ENCODE measurements at regions not wholly inside any gene's neighbourhood (a gene's known extent, or its start where the extent isn't known, plus 50 kb on each side); places are given as distances from the start of the nearest gene placed in this dataset.

GRCh38 chr22:22144858-22145257, 99.7 kb upstream of the VPREB1 start:
- Histone ChIP-seq H3K9me2 (ENCODE audit: insufficient read depth, low read length) (no peaks in the 10 kb centered on the region), H3K9me3 (ENCODE audit: low read length) (no peaks in the 10 kb centered on the region), H3K27me3 (ENCODE audit: insufficient read depth, low read depth, low read length) (peaks cover 12% of the 10 kb centered on the region), H3F3A (ENCODE audit: insufficient read depth, low read length, poor library complexity, severe bottlenecking) (no peaks in the 10 kb centered on the region), H3K79me2 (replicated peaks; ENCODE audit: insufficient read depth, low read length) (no peaks in the 10 kb centered on the region), H2AFZ (ENCODE audit: low read depth, low read length) (no peak overlapping the region), H3K36me3 (ENCODE audit: insufficient read depth, low read length) (no peaks in the 10 kb centered on the region), H3K9ac (ENCODE audit: low read length) (no peak overlapping the region), H3K27ac (ENCODE audit: low read length) (no peak overlapping the region), H4K20me1 (ENCODE audit: insufficient read depth) (no peaks in the 10 kb centered on the region), H3K4me2 (ENCODE audit: low read length) (no peak overlapping the region), H3K4me3 (ENCODE audit: low read length) (no peak overlapping the region)
- TF ChIP-seq CTCF (IDR thresholded peaks at IDR 0.05; ENCODE audit: poor library complexity, severe bottlenecking) (peak; percentile 46), REST (IDR thresholded peaks at IDR 0.05; ENCODE audit: borderline replicate concordance) (no peak), EP300 (conservative IDR thresholded peaks at IDR 0.05; ENCODE audit: poor library complexity, severe bottlenecking) (no peak)

GRCh38 chr22:22143448-22143847, 101.1 kb upstream of the VPREB1 start:
- no peak overlapping the region for H3K4me2 ChIP-seq (ENCODE audit: low read length)
- H2AFZ ChIP-seq (ENCODE audit: low read depth, low read length), result no peak overlapping the region

More at GRCh38 chr22:22143448-22143847, 101.1 kb upstream of the VPREB1 start:
- Histone ChIP-seq H3K36me3 (ENCODE audit: insufficient read depth, low read length) (no peaks in the 10 kb centered on the region), H3F3A (ENCODE audit: insufficient read depth, low read length, poor library complexity, severe bottlenecking) (no peaks in the 10 kb centered on the region), H3K9ac (ENCODE audit: low read length) (no peak overlapping the region), H3K4me3 (ENCODE audit: low read length) (no peak overlapping the region), H3K79me2 (replicated peaks; ENCODE audit: insufficient read depth, low read length) (no peaks in the 10 kb centered on the region), H3K9me3 (ENCODE audit: low read length) (no peaks in the 10 kb centered on the region), H3K27ac (ENCODE audit: low read length) (no peak overlapping the region), H3K27me3 (ENCODE audit: insufficient read depth, low read depth, low read length) (peaks cover 5% of the 10 kb centered on the region), H3K9me2 (ENCODE audit: insufficient read depth, low read length) (no peaks in the 10 kb centered on the region), H4K20me1 (ENCODE audit: insufficient read depth) (no peaks in the 10 kb centered on the region)
- TF ChIP-seq RAD21 (conservative IDR thresholded peaks at IDR 0.05) (no peak), TAF1 (IDR thresholded peaks at IDR 0.05; ENCODE audit: low read depth) (no peak), REST (IDR thresholded peaks at IDR 0.05; ENCODE audit: borderline replicate concordance) (no peak), EP300 (conservative IDR thresholded peaks at IDR 0.05; ENCODE audit: poor library complexity, severe bottlenecking) (no peak), POLR2AphosphoS5 (IDR thresholded peaks at IDR 0.05) (no peak), CTCF (IDR thresholded peaks at IDR 0.05; ENCODE audit: poor library complexity, severe bottlenecking) (no peak), SMC3 (conservative IDR thresholded peaks at IDR 0.05; ENCODE audit: poor library complexity) (no peak), MXI1 (conservative IDR thresholded peaks at IDR 0.05; ENCODE audit: poor library complexity, severe bottlenecking) (no peak), EZH2 (IDR thresholded peaks at IDR 0.05; ENCODE audit: borderline replicate concordance, insufficient read depth, low read length, poor library complexity, severe bottlenecking) (no peak)
